Choroid plexus epithelial cell (primary cell): ENCODE measurements at regions not wholly inside any gene's neighbourhood (a gene's known extent, or its start where the extent isn't known, plus 50 kb on each side); places are given as distances from the start of the nearest gene placed in this dataset.
"Not testable (repeated sequence)": the region's sequence is repeated elsewhere in the genome, so short reads cannot be mapped to it uniquely, and the experiment has no call there.

Experiments
- DNase-seq: peaks from one replicate; pipeline ENCODE4 v3.0.0-alpha.2; 2010; ENCODE audit warnings: low read depth
- H3K4me3 ChIP-seq: 2 replicates; pipeline ENCODE4 v1.5.1; 2011; ENCODE audit warnings: low read depth, mild to moderate bottlenecking, control low read depth, low read length, moderate library complexity
- CTCF ChIP-seq: conservative IDR thresholded peaks from 2 replicates; pipeline ENCODE4 v1.5.1; 2011; ENCODE audit warnings: low read depth, mild to moderate bottlenecking, control low read depth, inconsistent platforms, low read length, moderate library complexity

DNA sequence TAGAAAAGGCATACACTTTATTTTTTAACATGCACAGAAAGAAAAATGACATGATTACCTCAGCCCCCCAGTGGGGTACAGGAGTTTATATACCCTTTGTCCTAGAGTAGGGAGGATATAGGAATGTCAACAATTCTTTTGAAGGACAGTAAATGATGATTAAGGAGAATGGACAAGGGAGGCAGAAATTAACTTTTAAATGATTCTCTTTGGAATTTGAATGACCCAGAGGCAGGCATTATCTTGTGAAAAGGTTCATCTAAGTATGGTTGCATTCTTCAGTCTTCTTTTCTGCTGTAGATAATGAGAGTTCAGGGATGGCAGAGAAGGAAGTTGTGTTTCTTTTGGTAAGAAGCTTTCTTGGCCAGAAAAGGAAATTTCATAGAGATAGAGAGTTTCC lies 971.3 kb downstream of the CNTNAP5 start:
- no peak for TF ChIP-seq CTCF
- DNase-seq = no peak
- no peak overlapping the region for H3K4me3 ChIP-seq

- no peak overlapping the region for H3K4me3 ChIP-seq
- TF ChIP-seq CTCF = no peak
- DNase-seq = no peak
Observed at GRCh38 chr2:124999906-125000305, 974.8 kb downstream of the CNTNAP5 start.

- no peak for TF ChIP-seq CTCF
- DNase-seq = no peak
- H3K4me3 ChIP-seq = no peak overlapping the region
Observed at GRCh38 chr2:125004106-125004800, 979.2 kb downstream of the CNTNAP5 start.

- no peak overlapping the region for H3K4me3 ChIP-seq
- no peak for TF ChIP-seq CTCF
- no peak for DNase-seq
Observed at GRCh38 chr2:125006676-125007075, 981.6 kb downstream of the CNTNAP5 start.

DNA sequence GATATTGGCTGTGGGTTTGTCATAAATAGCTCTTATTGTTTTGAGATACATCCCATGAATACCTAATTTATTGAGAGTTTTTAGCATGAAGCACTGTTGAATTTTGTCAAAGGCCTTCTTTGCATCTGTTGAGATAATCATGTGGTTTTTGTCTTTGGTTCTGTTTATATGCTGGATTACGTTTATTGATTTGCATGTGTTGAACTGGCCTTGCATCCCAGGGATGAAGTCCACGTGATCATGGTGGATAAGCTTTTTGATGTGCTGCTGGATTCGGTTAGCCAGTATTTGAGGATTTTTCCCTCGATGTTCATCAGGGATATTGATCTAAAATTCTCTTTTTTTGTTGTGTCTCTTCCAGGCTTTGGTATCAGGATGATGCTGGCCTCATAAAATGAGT lies 1003.6 kb downstream of the CNTNAP5 start:
- H3K4me3 ChIP-seq, DNase-seq: not testable (repeated sequence)

GRCh38 chr2:125033871-125034270 lies 1008.8 kb downstream of the CNTNAP5 start:
- H3K4me3 ChIP-seq = no peak overlapping the region
- no peak for DNase-seq
- no peak for TF ChIP-seq CTCF

GRCh38 chr2:125037135-125037653 lies 1012.1 kb downstream of the CNTNAP5 start:
- H3K4me3 ChIP-seq = no peak overlapping the region
- no peak for DNase-seq
- TF ChIP-seq CTCF = no peak
